K562 (cell line): ENCODE measurements at regions not wholly inside any gene's neighbourhood (a gene's known extent, or its start where the extent isn't known, plus 50 kb on each side); places are given as distances from the start of the nearest gene placed in this dataset.

Experiments
- ATAC-seq: fragments of 200-7000 bp; cut with Tn5 transposase; 3 replicates; pipeline ENCODE4 v1.9.1; 2020; ENCODE audit warnings: moderate library complexity
- BruUV-seq: library from RNA; stranded (reverse); fragments of 400-500 nt; replicated peaks from 2 replicates; lab custom pipeline; 2021; lab: Mats Ljungman, UMichigan
- CTCF ChIA-PET: fragments of 300-600 bp; formaldehyde crosslinking; extraction: SDS; loops from one replicate; lab custom pipeline; 2021; ENCODE audit warnings: low intra/inter-chr PET ratio; lab: Yijun Ruan, JAX
- POLR2A ChIA-PET: fragments of 300-600, 350-650 bp; sonication (Branson Sonifier 250); formaldehyde crosslinking; extraction: SDS; loops from one replicate; lab custom pipeline; 2021; ENCODE audit warnings: antibody characterized with exemption, inconsistent platforms; lab: Yijun Ruan, JAX
- DNase-seq, 4 experiments: peaks; one replicate each; pipeline versions ENCODE4 v3.0.0 to v3.0.0-alpha.2; 2011 to 2018; ENCODE audit warnings: low spot score in 3 of 4, mixed read lengths in 3 of 4; ENCODE audit errors: extremely low read depth in 1 of 4
- FAIRE-seq: peaks from 2 replicates; lab custom pipeline; 2011; peaks lifted over from hg19 to GRCh38; lab: Jason Lieb, UNC
- H2AFZ ChIP-seq: 2 replicates; pipeline ENCODE4 v1.6.0; 2011; ENCODE audit warnings: low read depth, low read length, control low read depth, inconsistent platforms
- H3K27ac ChIP-seq: fragments of 200-600 bp; 3 replicates; pipeline ENCODE4 v1.8.0; 2011; ENCODE audit warnings: low read depth, mild to moderate bottlenecking, control low read depth, inconsistent platforms, low read length, moderate library complexity, mixed read lengths; ENCODE audit errors: extremely low read depth
- H3K27me3 ChIP-seq, 2 experiments: fragments of 300-600 bp in 1 of 2; 2 replicates in 1 of 2; 3 replicates in 1 of 2; pipeline versions ENCODE4 v1.6.0 to v1.8.0; 2011; ENCODE audit warnings: inconsistent platforms in 2 of 2, low read length in 2 of 2, mild to moderate bottlenecking in 1 of 2, mixed read lengths in 1 of 2, moderate library complexity in 1 of 2; ENCODE audit not compliant: control insufficient read depth in 2 of 2, insufficient read depth in 2 of 2
- H3K36me3 ChIP-seq: fragments of 300-600 bp; 3 replicates; pipeline ENCODE4 v1.8.0; 2011; ENCODE audit warnings: mild to moderate bottlenecking, low read length, inconsistent platforms; ENCODE audit not compliant: control insufficient read depth, insufficient read depth
- H3K4me1 ChIP-seq, 2 experiments: fragments of 200-600 bp in 1 of 2; replicated peaks in 1 of 2; 2 replicates in 1 of 2; 3 replicates in 1 of 2; pipeline versions ENCODE4 v1.5.1 to v1.8.0; 2011; ENCODE audit warnings: inconsistent platforms in 2 of 2, low read length in 2 of 2, mild to moderate bottlenecking in 1 of 2, mixed read lengths in 1 of 2, moderate library complexity in 1 of 2; ENCODE audit not compliant: control insufficient read depth in 2 of 2, insufficient read depth in 2 of 2
- H3K4me2 ChIP-seq: 2 replicates; pipeline ENCODE4 v1.6.1; 2011; ENCODE audit warnings: low read length, control low read depth, inconsistent platforms, mixed read lengths; ENCODE audit not compliant: insufficient read depth
- H3K4me3 ChIP-seq: fragments of 200-600 bp; sonication (generic), shearing (Covaris generic); 2 replicates; pipeline ENCODE4 v1.5.1; 2016; ENCODE audit warnings: control low read depth, inconsistent platforms
- H3K79me2 ChIP-seq: fragments of 200-600 bp; 3 replicates; pipeline ENCODE4 v1.8.0; 2011; ENCODE audit warnings: low read length, inconsistent platforms; ENCODE audit not compliant: control insufficient read depth, insufficient read depth
- H3K9ac ChIP-seq, 2 experiments: 2 replicates each; pipeline versions ENCODE4 v1.6.0 to v1.6.1; 2011; ENCODE audit warnings: low read depth in 2 of 2, low read length in 2 of 2, control low read depth in 1 of 2, inconsistent platforms in 1 of 2, mild to moderate bottlenecking in 1 of 2, mixed read lengths in 1 of 2; ENCODE audit not compliant: insufficient read depth in 1 of 2
- H3K9me1 ChIP-seq: one replicate; pipeline ENCODE4 v1.6.0; 2011; ENCODE audit warnings: inconsistent platforms, mild to moderate bottlenecking, low read length, moderate library complexity; ENCODE audit not compliant: control insufficient read depth, insufficient read depth
- H3K9me3 ChIP-seq: replicated peaks from 2 replicates; pipeline ENCODE4 v1.5.1; 2011; ENCODE audit warnings: low read depth, low read length, inconsistent platforms; ENCODE audit not compliant: control insufficient read depth, insufficient read depth
- H4K20me1 ChIP-seq: replicated peaks from 2 replicates; pipeline ENCODE4 v1.6.1; 2011; ENCODE audit warnings: low read length, inconsistent platforms, mixed read lengths; ENCODE audit not compliant: control insufficient read depth, insufficient read depth
- BRF1 ChIP-seq: IDR thresholded peaks from 3 replicates; pipeline ENCODE4 v1.6.1; 2011; ENCODE audit warnings: borderline replicate concordance, mild to moderate bottlenecking; ENCODE audit not compliant: insufficient read length; ENCODE audit errors: extremely low read depth
- CBFA2T3 ChIP-seq: fragments of 450-650 bp; IDR thresholded peaks from 2 replicates; pipeline ENCODE4 v1.6.1; 2017
- CTBP1 ChIP-seq: fragments of 450-650 bp; IDR thresholded peaks from 2 replicates; pipeline ENCODE4 v1.6.1; 2016; ENCODE audit warnings: borderline replicate concordance
- E2F3 ChIP-seq: fragments of 250-450 bp; sonication (Bioruptor Pico); IDR thresholded peaks from 2 replicates; pipeline ENCODE4 v1.4.0; 2020; ENCODE audit warnings: mild to moderate bottlenecking
- MTA1 ChIP-seq: fragments of 450-650 bp; IDR thresholded peaks from 2 replicates; pipeline ENCODE4 v1.6.1; 2017; ENCODE audit warnings: borderline replicate concordance
- NCOR1 ChIP-seq: fragments of 450-650 bp; IDR thresholded peaks from 2 replicates; pipeline ENCODE4 v1.6.1; 2016; ENCODE audit warnings: mild to moderate bottlenecking, moderate library complexity
- RB1 ChIP-seq: fragments of 450-650 bp; IDR thresholded peaks from 2 replicates; pipeline ENCODE4 v1.6.1; 2017; ENCODE audit warnings: low read depth, mild to moderate bottlenecking
- SIN3A ChIP-seq, 2 experiments: fragments of 150-350 bp in 1 of 2; IDR thresholded peaks; 2 replicates each; pipeline ENCODE4 v1.6.1; 2011 to 2016; ENCODE audit warnings: borderline replicate concordance in 2 of 2, low read depth in 2 of 2, low read length in 2 of 2, mild to moderate bottlenecking in 2 of 2, moderate library complexity in 2 of 2; ENCODE audit not compliant: control insufficient read depth in 1 of 2
- SPI1 ChIP-seq: IDR thresholded peaks from 2 replicates; pipeline ENCODE4 v1.6.1; 2011; ENCODE audit warnings: low read depth, low read length, control low read depth, borderline replicate concordance
- TOE1 ChIP-seq, 2 experiments: fragments of 450-650 bp in 1 of 2; sonication (generic) in 1 of 2; formaldehyde crosslinking in 1 of 2; IDR thresholded peaks; 2 replicates each; pipeline versions ENCODE4 v1.7.1 to v1.8.0; 2016 to 2022; ENCODE audit warnings: borderline replicate concordance in 2 of 2, mild to moderate bottlenecking in 2 of 2, antibody characterized with exemption in 1 of 2, inconsistent platforms in 1 of 2, low read depth in 1 of 2, missing genetic modification reagents in 1 of 2, moderate library complexity in 1 of 2
- whole genome bisulfite sequencing: fragments of 100-300 bp; shearing (Covaris generic); methylation state at CpG from one replicate; pipeline ENCODE4 v1.1.6; 2016; ENCODE audit warnings: low coverage, mixed read lengths; ENCODE audit not compliant: insufficient coverage; ENCODE audit errors: missing lambda C conversion rate; 5-methylcytosine and 5-hydroxymethylcytosine counted together
- in situ Hi-C: fragments of 300-500 bp; cut with MboI; formaldehyde crosslinking; loops from 4 replicates; pipeline ENCODE4 v1.15.0; 2018; ENCODE audit warnings: inconsistent platforms, mixed read lengths
- intact Hi-C: fragments of 100-400 bp; cut with micrococcal nuclease; formaldehyde crosslinking; loops from 2 replicates; pipeline ENCODE4 v1.14.2; 2022
- TF ChIP-seq, protein P1 (sequence below), 2 experiments: fragments of 450-650 bp in 1 of 2; sonication (generic) in 1 of 2; formaldehyde crosslinking in 1 of 2; IDR thresholded peaks in 1 of 2; conservative IDR thresholded peaks in 1 of 2; 2 replicates each; pipeline versions ENCODE4 v1.6.1 to v1.8.1; 2016 to 2023; ENCODE audit warnings: mild to moderate bottlenecking in 2 of 2, moderate library complexity in 2 of 2, inconsistent platforms in 1 of 2, missing genetic modification reagents in 1 of 2
- TF ChIP-seq, protein P2 (sequence below), 2 experiments: fragments of 250-450 bp in 1 of 2; fragments of 450-650 bp in 1 of 2; sonication (Bioruptor Pico) in 1 of 2; IDR thresholded peaks; 2 replicates each; pipeline versions ENCODE4 v1.6.1 to v1.8.0; 2016 to 2021; ENCODE audit warnings: mild to moderate bottlenecking in 2 of 2, moderate library complexity in 2 of 2, missing compliant biosample characterization in 1 of 2, missing genetic modification characterization in 1 of 2
- TF ChIP-seq, protein P3 (sequence below): fragments of 450-650 bp; conservative IDR thresholded peaks from 2 replicates; pipeline ENCODE4 v1.6.1; 2016; ENCODE audit warnings: missing genetic modification characterization, low read depth, mild to moderate bottlenecking, missing compliant biosample characterization, moderate library complexity
- TF ChIP-seq, protein P4 (sequence below): fragments of 250-450 bp; sonication (Bioruptor Pico); IDR thresholded peaks from 2 replicates; pipeline ENCODE4 v1.8.0; 2021; ENCODE audit warnings: moderate library complexity, mild to moderate bottlenecking, inconsistent platforms

DNA sequence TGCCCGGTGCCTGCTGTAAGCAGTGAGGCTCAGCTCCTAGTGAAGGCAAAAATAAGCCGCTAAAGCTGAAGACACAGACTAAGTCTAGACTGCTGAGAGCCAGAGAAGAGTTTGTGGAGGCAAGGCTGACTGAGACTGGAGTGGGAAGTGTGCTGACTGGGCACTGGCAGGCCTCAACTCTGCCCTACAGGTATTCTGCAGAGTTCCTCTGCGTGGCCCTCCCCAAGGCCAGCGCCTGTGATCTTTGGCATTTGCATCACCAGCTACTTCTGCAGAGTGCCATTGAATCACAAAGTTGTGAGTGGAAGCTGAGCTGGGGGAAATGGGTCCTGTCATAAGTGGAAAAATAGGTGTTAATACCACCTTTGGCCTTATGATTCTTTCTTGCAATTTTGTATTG, 905.7 kb downstream of the PLA2G4A start:
- 2% methylated on average over 4 of the region's 4 CpGs for WGBS

More for the DNA sequence above, 905.7 kb downstream of the PLA2G4A start:
- Histone ChIP-seq H3K79me2 (no peaks in the 10 kb centered on the region), H3K4me1 (no peaks in the 10 kb centered on the region), H3K36me3 (no peaks in the 10 kb centered on the region), H3K27me3 (no peaks in the 10 kb centered on the region), H4K20me1 (no peaks in the 10 kb centered on the region), H2AFZ (no peak overlapping the region), H3K4me2 (no peak overlapping the region), H3K9me1 (no peaks in the 10 kb centered on the region), H3K27ac (no peak overlapping the region), H3K4me3 (no peak overlapping the region), H3K9me3 (no peaks in the 10 kb centered on the region), H3K9ac (no peak overlapping the region)
- POLR2A ChIA-PET, result no interaction called here
- no peak for DNase-seq
- FAIRE-seq, result no peak
- ATAC-seq, result no peak
- intact Hi-C loops, result no loop called here
- CTCF ChIA-PET, result no interaction called here
- in situ Hi-C loops, result no loop called here
- no TSS peak for BruUV-seq
- TF ChIP-seq E2F3 (CRISPR knock-in tag), result no peak
- TF ChIP-seq MTA1, result no peak
- TF ChIP-seq, protein P1, sequence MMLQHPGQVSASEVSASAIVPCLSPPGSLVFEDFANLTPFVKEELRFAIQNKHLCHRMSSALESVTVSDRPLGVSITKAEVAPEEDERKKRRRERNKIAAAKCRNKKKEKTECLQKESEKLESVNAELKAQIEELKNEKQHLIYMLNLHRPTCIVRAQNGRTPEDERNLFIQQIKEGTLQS (IDR thresholded peaks at IDR 0.05), result no peak
- TF ChIP-seq, protein P1 (CRISPR knock-in tag; conservative IDR thresholded peaks at IDR 0.05), result no peak
- no peak for TF ChIP-seq BRF1
- TF ChIP-seq, protein P2, sequence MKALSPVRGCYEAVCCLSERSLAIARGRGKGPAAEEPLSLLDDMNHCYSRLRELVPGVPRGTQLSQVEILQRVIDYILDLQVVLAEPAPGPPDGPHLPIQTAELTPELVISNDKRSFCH (CRISPR knock-in tag; IDR thresholded peaks at IDR 0.05), result no peak
- TF ChIP-seq, protein P2 (tag; IDR thresholded peaks at IDR 0.05), result no peak
- no peak for TF ChIP-seq CTBP1
- TF ChIP-seq, protein P3, sequence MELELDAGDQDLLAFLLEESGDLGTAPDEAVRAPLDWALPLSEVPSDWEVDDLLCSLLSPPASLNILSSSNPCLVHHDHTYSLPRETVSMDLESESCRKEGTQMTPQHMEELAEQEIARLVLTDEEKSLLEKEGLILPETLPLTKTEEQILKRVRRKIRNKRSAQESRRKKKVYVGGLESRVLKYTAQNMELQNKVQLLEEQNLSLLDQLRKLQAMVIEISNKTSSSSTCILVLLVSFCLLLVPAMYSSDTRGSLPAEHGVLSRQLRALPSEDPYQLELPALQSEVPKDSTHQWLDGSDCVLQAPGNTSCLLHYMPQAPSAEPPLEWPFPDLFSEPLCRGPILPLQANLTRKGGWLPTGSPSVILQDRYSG (tag), result no peak
- TF ChIP-seq SIN3A (IDR thresholded peaks at IDR 0.05; ENCODE audit: borderline replicate concordance in 2 of 2, control insufficient read depth in 1 of 2, low read depth in 2 of 2, low read length in 2 of 2), result no peak
- TF ChIP-seq, protein P4, sequence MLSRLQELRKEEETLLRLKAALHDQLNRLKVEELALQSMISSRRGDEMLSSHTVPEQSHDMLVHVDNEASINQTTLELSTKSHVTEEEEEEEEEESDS, result no peak
- TF ChIP-seq SPI1, result no peak
- TF ChIP-seq CBFA2T3, result no peak
- TF ChIP-seq RB1, result no peak
- no peak for TF ChIP-seq TOE1 (IDR thresholded peaks at IDR 0.05; ENCODE audit: borderline replicate concordance)
- TF ChIP-seq TOE1 (CRISPR knock-in tag; IDR thresholded peaks at IDR 0.05; ENCODE audit: borderline replicate concordance, low read depth), result no peak
- TF ChIP-seq NCOR1, result no peak
